ENCODE measurements at regions not wholly inside any gene's neighbourhood (a gene's known extent, or its start where the extent isn't known, plus 50 kb on each side); places are given as distances from the start of the nearest gene placed in this dataset.

DNA sequence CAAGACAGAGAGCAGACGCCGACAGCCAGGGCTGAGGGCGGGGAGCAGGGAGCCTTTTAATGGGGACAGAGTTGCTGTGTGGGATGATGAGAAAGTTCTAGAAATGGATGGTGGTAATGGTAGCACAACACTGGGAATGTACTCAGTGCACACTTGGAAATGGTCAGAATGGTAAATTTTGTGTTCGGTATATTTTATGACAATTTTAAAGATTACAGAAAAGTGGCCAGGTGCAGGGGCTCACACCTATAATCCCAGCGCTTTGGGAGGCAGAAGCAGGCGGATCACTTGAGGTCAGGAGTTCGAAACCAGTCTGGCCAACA is 243.2 kb upstream of the CIBAR2 start:
- TF ChIP-seq, protein P1, sequence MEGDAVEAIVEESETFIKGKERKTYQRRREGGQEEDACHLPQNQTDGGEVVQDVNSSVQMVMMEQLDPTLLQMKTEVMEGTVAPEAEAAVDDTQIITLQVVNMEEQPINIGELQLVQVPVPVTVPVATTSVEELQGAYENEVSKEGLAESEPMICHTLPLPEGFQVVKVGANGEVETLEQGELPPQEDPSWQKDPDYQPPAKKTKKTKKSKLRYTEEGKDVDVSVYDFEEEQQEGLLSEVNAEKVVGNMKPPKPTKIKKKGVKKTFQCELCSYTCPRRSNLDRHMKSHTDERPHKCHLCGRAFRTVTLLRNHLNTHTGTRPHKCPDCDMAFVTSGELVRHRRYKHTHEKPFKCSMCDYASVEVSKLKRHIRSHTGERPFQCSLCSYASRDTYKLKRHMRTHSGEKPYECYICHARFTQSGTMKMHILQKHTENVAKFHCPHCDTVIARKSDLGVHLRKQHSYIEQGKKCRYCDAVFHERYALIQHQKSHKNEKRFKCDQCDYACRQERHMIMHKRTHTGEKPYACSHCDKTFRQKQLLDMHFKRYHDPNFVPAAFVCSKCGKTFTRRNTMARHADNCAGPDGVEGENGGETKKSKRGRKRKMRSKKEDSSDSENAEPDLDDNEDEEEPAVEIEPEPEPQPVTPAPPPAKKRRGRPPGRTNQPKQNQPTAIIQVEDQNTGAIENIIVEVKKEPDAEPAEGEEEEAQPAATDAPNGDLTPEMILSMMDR (IDR thresholded peaks at IDR 0.05): no peak
- no peak for TF ChIP-seq POLR2AphosphoS5 (IDR thresholded peaks at IDR 0.05; ENCODE audit: insufficient read depth in 1 of 2, low read depth in 1 of 2)
- TF ChIP-seq POLR2A (IDR thresholded peaks at IDR 0.05): no peak

Data from vagina (tissue), 2 donors.